HG03175 (cell line): ENCODE measurements at regions not wholly inside any gene's neighbourhood (a gene's known extent, or its start where the extent isn't known, plus 50 kb on each side); places are given as distances from the start of the nearest gene placed in this dataset.

Source experiments
- ATAC-seq: cut with Tn5 transposase; IDR thresholded peaks from one replicate; pipeline ENCODE4 v1.9.1; 2021; ENCODE audit warnings: mild to moderate bottlenecking, moderate library complexity; ENCODE audit not compliant: unreplicated experiment

- peak; percentile 62 for ATAC-seq
Observed at GRCh38 chr10:129390147-129390546, 76.9 kb upstream of the MGMT start.

- no peak for ATAC-seq
Observed at GRCh38 chr10:129390726-129391125, 76.3 kb upstream of the MGMT start.

- ATAC-seq = no peak
Observed at GRCh38 chr10:129391464-129391863, 75.6 kb upstream of the MGMT start.

DNA sequence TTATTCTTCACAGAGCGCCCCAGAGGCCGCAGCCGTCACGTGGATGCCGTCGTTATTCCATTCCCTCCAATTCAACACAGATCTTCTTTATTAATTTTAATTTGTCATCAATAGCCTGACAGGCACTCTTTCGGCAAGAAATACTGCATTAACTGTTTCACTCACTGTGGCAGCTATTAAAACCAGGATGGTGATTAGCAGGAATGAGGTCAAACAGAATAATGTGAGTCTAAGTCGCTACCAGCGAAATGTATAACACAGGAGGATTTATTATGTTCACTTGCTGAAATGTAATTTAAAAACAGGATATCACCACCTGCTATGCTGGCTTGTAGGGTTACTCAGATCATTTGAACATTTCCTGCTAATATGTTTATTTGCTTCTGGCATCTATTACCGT is 74.2 kb upstream of the MGMT start:
- no peak for ATAC-seq

DNA sequence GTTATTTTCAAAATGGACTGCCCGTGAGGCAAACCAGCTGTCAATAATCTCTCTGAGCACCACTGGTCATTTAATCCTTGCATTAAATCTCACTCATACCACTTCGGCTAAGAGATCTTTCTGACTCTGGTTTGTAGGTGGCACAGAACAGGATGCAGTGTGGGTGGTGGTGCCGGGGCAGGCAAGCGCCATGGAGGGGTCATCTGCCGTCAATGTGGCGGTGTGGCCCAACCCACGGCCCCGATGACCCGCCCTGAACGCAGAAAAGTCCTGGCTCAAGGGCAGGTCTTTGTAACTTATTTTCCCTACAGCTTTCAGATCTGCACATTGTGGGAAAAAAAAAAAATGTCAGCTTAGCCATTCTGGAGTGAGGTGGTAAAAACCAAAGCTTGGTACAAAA is 73.2 kb upstream of the MGMT start:
- ATAC-seq = no peak

DNA sequence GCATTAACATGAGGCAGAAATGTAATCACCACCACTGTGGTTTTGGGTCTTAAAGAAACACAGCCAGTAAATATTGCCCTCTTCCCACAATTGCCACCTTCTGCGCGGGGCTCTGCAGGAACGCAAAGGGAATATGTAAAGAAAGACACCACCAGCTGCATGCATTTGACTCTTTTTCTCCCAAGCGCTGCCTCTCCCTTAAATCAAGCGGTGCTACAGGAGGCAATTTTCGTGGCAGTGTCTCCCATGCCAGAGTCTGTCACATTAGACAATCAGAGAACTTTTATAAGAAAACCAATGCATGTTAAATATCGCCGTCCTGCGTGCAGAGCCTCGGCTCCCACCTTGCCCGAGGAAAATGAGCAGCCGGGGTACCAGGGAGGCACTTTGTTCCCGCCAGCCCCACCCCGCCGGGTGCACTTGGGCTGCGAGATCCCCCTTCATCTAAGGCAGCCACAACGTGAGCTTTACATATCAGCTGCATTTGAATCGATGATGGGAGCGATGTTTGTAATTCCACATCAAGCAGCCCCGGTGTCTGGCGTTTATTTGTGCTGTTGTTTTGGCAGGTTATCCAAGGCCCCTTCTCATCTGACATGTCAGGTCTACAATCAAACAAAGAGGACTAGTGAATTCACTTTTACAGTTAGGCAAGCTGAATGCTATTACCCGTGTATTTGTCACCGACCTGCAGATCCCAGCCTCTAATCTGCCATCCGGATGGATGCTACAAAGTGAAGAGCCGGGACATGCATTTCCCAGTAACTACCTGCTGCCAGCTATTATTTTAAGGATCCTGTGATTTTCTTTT is 72.3 kb upstream of the MGMT start:
- no peak for ATAC-seq

DNA sequence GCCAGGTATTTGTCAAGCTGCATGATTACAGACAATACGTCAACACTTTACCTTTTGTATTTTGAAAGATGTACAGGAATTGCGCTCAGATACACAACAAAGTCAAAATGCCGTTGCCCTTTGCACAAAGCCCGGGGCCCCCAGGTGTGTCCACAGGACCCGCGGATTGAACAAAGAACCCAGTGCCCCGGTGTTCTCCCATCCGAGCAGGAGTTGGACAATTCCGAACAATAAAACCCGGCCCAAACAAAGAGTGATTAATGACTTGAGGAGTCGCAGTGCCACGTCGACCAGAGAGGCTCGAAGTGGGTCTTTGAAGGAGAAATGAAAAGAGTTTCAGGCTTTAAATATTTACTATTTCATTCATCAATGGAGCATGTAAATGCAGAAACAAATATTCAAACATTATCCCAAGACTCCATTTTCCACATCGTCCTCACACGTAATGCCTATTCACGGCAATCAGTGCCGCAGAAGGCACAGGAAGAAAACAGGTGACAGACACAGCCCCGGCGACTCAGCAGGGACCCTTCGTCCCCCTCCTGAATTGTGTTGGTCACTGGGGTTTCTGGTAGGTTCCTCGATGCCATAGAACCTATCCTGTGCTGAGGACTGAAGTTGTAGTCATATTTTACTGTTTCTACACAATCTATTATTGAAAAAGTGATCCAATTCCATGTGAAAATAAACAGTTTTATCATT is 70.9 kb upstream of the MGMT start:
- ATAC-seq = no peak

DNA sequence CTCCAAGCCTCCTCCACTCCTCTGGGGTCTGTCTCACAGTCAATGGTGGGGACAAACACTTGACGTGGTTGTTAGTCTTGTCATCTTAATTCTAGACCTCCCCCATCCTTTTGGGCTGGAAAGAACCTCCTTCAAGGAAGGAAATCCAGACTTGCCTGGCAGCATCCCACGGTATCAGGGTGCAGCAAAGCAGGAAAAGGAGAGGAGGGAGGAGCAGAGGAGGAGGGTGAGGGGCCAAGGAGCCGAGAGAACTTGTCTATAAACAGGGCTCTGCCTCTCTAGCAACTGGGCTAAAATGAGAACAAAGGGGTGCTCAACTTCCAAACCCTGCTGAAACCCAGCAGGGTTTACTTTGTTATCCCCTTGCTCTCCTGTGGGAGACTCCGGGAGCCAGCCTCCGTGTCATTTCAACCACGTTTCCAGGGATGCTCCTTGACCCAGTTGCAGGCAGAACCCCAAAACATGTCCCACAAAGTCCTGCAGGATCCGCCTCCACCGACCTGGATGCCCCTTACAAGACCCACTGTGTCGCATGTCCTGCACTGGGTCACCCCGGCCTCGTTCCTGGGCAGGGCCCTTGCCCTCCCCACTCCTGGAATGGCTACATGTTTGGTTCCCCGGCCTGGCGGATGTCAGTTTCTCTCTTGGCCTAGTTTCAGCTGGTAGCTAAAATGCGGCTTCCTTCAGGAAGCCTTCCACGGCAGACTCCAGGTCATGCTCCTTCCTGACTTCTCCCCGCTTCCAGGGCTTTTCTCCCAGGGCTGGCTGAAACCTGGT is 69.7 kb upstream of the MGMT start:
- no peak for ATAC-seq

- no peak for ATAC-seq
Observed at GRCh38 chr10:129398711-129399141, 68.3 kb upstream of the MGMT start.

- no peak for ATAC-seq
Observed at GRCh38 chr10:129400426-129400825, 66.6 kb upstream of the MGMT start.

GRCh38 chr10:129402459-129402858 is 64.6 kb upstream of the MGMT start:
- ATAC-seq = no peak

DNA sequence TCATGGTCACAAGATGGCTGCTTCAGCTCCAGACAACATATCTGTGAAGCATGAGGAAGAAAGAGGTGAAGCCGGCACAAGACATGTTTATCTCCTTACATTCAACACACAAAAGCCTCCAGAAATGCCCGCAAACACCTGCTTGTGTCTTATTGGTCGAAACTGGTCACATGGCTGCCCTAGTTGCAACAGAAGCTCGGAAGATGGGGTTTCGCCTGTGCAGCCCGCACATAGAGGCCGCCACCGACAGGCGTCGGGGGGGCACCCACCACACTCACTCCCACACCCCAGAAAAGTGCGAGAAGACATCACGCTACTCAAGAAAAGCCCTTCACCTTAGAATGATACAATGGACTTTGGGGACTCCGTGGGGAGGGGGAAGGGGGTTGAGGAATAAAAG is 63.0 kb upstream of the MGMT start:
- no peak for ATAC-seq

DNA sequence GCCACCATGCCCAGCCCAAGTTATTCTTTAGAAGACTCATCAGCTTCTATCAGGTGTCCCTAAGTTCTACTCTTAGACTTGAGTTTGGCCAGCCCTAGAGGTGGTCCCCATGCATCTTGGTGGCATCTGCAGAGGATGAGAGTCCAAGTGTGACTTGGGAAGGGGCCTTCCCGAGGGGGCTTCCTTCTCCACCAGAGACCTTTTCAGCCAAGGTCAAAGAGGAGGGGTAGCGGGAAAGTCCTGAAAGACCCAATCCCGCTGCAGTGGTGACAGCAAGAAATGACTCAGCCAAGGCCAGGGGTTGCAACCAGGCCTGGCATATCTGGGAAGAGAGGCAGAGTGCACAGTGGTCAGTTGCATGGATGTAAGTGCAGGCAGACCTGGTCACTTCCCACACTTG is 61.7 kb upstream of the MGMT start:
- no peak for ATAC-seq

DNA sequence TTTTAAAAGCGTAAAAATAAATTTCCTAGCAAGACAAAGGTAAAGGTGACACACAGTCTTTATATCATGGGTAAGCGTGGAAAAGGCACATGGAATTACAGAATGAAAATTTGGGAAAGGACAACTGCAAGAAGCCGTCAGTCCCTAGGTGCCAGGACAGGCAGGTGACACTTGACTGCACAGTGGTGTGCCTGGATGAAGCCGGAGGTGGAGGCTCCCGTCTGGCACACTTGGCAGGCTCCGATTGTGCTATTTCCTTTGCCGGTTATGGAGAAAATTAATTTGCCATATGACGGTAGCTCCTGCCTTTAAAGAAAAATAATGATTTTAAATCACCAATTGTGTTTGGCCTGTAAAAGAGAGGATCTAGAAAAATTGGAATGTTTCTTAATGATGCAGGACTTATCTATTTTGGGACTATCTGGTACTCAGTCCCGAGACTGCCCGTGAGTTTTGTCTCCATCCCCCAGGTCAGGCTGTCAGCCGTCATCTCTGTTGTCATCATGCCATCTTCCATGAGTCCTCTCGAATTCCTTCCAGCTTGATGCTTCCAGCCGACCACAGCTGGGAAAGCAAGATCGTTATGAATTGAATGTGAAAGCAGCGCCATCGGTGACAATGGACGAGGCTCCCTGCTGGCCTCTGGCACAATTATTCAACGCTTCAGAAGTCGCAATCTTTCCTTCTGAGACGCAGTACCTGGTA is 56.2 kb upstream of the MGMT start:
- ATAC-seq = no peak

DNA sequence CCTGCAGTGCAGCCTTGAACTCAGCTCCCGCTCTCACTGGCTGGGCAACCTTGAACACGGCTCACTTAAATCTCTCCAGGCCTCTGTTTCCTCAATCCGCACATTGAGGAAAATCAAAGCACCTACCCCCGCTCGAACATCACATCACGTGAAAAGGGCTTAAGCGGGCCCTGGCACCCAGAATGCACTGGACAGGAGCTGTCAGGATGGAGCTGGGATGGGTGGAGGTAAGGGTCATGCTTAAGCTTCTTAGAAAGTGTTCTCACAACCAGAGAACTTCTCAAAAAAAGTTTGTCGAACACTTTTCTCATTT is 55.7 kb upstream of the MGMT start:
- no peak for ATAC-seq

DNA sequence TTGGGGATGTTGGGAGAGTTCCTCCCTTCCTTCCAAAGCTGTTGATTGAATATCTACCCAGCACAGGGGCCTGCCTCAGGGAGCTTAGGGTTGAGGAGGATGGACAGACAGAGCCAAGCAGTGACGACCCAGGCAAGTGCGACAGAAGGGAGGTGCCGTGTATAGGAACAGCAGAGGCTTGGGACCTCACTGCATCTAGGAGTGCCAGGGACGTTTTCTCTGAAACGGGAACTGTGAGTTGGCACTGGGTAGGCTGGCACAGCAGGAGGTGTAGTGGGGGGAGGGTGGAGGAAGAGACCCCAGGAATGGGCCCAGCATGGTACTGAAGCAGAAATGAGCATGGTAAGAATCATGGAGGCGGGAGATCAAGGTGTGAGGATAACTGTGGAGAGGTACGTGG is 55.3 kb upstream of the MGMT start:
- no peak for ATAC-seq

DNA sequence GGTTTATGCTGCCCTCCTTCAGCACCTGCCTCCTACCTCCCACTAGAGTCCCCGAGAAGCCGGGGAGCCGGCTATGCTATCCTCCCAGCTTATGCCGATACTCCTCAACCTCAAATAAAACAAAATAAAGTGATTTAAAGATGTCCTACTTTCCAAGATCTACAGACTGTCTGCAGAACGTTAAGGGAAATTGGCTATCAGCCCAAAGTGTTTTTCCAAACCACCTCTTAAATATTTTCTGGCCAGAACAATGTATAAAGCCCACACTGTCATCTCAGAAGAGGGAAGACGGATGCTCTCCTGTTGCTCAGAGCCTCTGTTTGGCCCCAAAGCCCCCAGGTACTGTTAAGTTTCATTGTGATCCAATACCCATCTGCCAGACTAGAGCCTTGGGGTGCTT is 54.0 kb upstream of the MGMT start:
- no peak for ATAC-seq

DNA sequence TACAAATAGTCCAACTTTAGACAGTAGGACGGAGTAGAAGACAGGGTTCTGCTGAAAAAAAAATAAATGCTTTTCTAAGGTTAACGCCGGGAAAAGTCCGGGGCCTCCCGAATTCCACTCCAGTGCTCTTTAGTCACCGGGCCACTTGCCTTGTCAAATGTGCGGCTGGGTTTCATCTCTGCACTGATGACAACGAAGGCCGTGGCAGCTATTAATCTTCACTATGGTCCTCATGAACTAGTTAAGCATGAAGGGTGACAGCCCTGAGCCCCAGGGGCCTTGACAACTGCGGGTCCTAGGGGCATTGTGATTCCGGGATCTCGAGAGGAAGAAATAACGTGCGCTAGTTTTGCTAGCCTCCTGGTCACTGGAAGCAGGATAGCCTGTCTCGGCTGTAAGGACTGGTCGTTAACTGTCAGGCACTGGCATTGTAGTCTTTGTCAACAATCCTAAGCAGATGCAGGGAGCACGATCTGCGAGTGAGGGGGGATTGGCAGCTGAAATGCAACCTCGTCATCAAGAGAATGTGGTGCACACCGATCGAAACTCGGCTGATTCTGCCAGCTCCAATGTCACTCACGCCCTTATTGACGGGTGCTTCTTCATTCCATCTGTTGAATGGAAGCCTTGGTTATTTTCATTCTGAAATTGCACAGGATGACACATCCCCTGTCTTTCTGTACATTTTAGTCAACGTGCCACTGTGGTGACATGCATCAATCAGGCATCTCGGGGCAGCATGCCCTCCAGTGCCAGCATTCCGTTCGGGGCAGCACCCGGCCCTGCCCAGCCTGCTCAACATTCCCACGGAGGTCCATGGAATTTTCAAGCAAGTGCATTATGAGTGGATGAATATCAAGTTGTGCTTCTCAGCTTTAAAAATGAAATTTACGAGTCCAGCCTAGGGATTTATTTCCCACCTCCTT is 51.6 kb upstream of the MGMT start:
- ATAC-seq = no peak

DNA sequence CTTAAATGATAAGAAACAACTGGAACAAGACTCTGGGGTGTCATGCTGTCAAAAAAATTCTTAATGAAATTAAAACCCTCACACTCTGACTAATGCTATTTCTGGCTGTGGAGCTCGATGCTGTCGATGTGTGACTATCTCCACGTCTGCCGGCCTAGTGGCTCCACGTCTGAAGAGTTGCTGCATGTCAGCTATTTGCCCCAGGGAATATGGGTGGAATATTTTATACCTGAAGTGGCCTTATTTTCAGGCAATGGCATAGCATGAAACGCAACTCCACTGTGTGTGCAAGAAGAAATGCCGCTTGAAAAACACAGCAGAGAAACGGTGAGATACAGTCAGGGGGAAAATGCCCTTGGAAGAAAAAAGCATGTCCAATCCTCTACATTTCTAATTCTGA is 50.9 kb upstream of the MGMT start:
- ATAC-seq = no peak
